ENCODE measurements at regions not wholly inside any gene's neighbourhood (a gene's known extent, or its start where the extent isn't known, plus 50 kb on each side); places are given as distances from the start of the nearest gene placed in this dataset.

GRCh38 chr4:45985038-45985437, 138.8 kb downstream of the GABRG1 start:
- Histone ChIP-seq H3K36me3 (ENCODE audit: low read depth, missing control alignments) (no peaks in the 10 kb centered on the region), H3K27me3 (no peaks in the 10 kb centered on the region), H3K4me1 (no peaks in the 10 kb centered on the region), H3K27ac (no peak overlapping the region), H3K9me3 (no peaks in the 10 kb centered on the region), H3K4me3 (no peak overlapping the region)
- TF ChIP-seq CTCF (IDR thresholded peaks at IDR 0.05): no peak
- TF ChIP-seq POLR2A (IDR thresholded peaks at IDR 0.05): no peak
- DNase-seq: no peak
- intact Hi-C loops (cut with DNase I; ENCODE audit: low total_unique reads): no loop called here

GRCh38 chr4:45971108-45971507, 152.7 kb downstream of the GABRG1 start:
- intact Hi-C loops (cut with DNase I; ENCODE audit: low total_unique reads): no loop called here
- no peaks in the 10 kb centered on the region for H3K4me1 ChIP-seq
- WGBS, 2 donors: 91 to 95% methylated on average over 3 of the region's 3 CpGs
- no peaks in the 10 kb centered on the region for H3K36me3 ChIP-seq (ENCODE audit: low read depth, missing control alignments)
- no peak for TF ChIP-seq POLR2A (IDR thresholded peaks at IDR 0.05)
- TF ChIP-seq CTCF (IDR thresholded peaks at IDR 0.05): no peak
- no peak overlapping the region for H3K4me3 ChIP-seq
- H3K9me3 ChIP-seq: no peaks in the 10 kb centered on the region
- H3K27ac ChIP-seq: no peak overlapping the region
- no peak for DNase-seq
- H3K27me3 ChIP-seq: no peaks in the 10 kb centered on the region

DNA sequence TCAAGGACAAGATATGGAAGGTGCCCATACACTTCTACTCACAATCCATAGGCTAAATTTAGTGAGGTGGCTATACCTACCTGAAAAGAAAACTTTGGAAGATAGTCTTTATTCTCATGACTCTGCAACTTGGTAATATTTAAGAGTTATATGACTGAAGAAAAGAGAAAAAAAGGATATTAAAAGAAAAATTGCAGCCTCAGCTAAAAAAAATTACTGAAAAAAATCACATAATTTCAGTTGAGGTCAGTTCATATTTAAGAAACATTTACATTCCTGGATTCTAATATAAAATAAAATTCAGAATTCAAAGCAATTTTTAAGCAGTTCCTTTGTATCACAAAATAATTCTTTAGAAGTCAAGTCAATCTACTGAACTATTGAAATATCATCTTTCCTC, 166.5 kb downstream of the GABRG1 start:
- no peaks in the 10 kb centered on the region for H3K4me1 ChIP-seq
- no peak for TF ChIP-seq POLR2A (IDR thresholded peaks at IDR 0.05)
- TF ChIP-seq CTCF (IDR thresholded peaks at IDR 0.05): no peak
- H3K27ac ChIP-seq: no peak overlapping the region
- DNase-seq: no peak
- no peaks in the 10 kb centered on the region for H3K27me3 ChIP-seq
- intact Hi-C loops (cut with DNase I; ENCODE audit: low total_unique reads): no loop called here
- no peaks in the 10 kb centered on the region for H3K9me3 ChIP-seq
- no peak overlapping the region for H3K4me3 ChIP-seq
- H3K36me3 ChIP-seq (ENCODE audit: low read depth, missing control alignments): no peaks in the 10 kb centered on the region

DNA sequence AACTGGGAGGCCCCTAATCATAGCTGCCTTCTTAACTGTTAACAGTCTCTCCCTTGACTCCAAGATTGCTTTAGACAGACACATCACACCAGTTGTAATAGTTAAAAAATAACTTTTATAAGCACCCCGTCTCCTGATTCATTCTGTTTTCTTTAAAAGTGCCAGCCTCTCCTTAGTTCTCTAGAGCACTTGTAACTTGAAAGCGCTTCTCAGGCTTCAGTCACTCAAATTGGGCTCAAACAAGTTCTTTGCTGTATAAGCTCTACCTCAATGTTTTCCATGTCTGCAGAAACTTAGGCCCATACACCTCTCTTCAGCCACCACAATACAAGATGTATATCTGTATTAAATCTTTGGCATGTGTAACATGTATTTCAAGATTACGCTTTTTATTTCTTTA, 169.6 kb downstream of the GABRG1 start:
- no peak for DNase-seq
- H3K4me1 ChIP-seq: no peaks in the 10 kb centered on the region
- WGBS, 2 donors: 60 to 62% methylated on average over 3 of the region's 3 CpGs
- no peaks in the 10 kb centered on the region for H3K27me3 ChIP-seq
- no peak overlapping the region for H3K27ac ChIP-seq
- TF ChIP-seq POLR2A (IDR thresholded peaks at IDR 0.05): no peak
- no peak for TF ChIP-seq CTCF (IDR thresholded peaks at IDR 0.05)
- no peaks in the 10 kb centered on the region for H3K36me3 ChIP-seq (ENCODE audit: low read depth, missing control alignments)
- intact Hi-C loops (cut with DNase I; ENCODE audit: low total_unique reads): no loop called here
- no peaks in the 10 kb centered on the region for H3K9me3 ChIP-seq
- no peak overlapping the region for H3K4me3 ChIP-seq

DNA sequence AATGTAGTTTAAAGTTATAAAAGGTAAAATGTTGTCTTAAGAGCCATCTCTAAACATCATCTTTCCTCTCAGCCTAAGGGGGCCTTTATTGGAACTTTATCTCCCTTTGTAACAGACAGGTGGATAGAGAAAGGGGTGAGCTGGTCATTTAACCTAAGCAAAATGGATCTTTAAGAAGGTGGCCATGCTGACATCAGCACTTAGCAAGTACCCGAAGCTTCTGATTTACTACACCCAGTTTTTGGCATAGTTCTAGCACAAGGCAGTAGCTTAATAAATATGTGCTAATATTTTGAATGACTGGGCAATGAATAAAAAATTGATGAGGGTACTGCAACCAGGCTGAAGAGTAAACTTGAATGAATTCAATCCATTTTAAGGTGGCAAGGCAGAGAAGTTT, 172.7 kb downstream of the GABRG1 start:
- H3K4me1 ChIP-seq: no peaks in the 10 kb centered on the region
- DNase-seq: no peak
- 62 to 79% methylated on average over 1 of the region's 1 CpG for WGBS, 2 donors
- intact Hi-C loops (cut with DNase I; ENCODE audit: low total_unique reads): no loop called here
- TF ChIP-seq POLR2A (IDR thresholded peaks at IDR 0.05) (no peak), CTCF (IDR thresholded peaks at IDR 0.05) (no peak)
- H3K9me3 ChIP-seq: no peaks in the 10 kb centered on the region
- H3K4me3 ChIP-seq: no peak overlapping the region
- no peaks in the 10 kb centered on the region for H3K27me3 ChIP-seq
- no peaks in the 10 kb centered on the region for H3K36me3 ChIP-seq (ENCODE audit: low read depth, missing control alignments)
- no peak overlapping the region for H3K27ac ChIP-seq
